Loucy (cell line): ENCODE measurements at regions not wholly inside any gene's neighbourhood (a gene's known extent, or its start where the extent isn't known, plus 50 kb on each side); places are given as distances from the start of the nearest gene placed in this dataset.

ENCODE experiments used
- EZH2phosphoT487 ChIP-seq: fragments of 200-600 bp; IDR thresholded peaks from 2 replicates; pipeline ENCODE4 v1.6.1; 2018; ENCODE audit warnings: antibody characterized with exemption, mild to moderate bottlenecking, moderate library complexity, borderline replicate concordance
- TF ChIP-seq, protein P1 (sequence below): fragments of 200-600 bp; sonication (generic); conservative IDR thresholded peaks from 2 replicates; pipeline ENCODE4 v1.5.1; 2014; ENCODE audit warnings: mild to moderate bottlenecking, antibody characterized with exemption, low read length

DNA sequence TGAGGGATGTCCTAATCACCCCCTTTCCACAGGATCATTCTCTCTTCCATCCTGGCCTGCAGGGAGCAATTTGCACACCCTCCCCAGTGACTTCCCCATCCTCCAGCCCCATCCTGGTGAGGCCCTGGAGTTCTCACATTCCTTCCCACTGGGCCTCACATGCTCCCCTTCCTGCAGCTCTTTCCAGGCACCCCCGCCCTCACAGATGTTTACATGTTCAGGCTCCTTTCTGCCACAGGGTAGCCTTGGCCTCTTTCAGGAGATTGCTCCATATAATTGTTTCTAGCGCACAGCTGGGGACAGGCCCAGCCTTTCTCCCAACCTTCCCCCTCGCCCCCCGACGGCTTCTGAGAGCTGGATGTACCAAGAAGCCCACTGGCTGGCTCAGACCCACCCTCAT lies 288.4 kb upstream of the TRIB2 start:
- TF ChIP-seq, protein P1, sequence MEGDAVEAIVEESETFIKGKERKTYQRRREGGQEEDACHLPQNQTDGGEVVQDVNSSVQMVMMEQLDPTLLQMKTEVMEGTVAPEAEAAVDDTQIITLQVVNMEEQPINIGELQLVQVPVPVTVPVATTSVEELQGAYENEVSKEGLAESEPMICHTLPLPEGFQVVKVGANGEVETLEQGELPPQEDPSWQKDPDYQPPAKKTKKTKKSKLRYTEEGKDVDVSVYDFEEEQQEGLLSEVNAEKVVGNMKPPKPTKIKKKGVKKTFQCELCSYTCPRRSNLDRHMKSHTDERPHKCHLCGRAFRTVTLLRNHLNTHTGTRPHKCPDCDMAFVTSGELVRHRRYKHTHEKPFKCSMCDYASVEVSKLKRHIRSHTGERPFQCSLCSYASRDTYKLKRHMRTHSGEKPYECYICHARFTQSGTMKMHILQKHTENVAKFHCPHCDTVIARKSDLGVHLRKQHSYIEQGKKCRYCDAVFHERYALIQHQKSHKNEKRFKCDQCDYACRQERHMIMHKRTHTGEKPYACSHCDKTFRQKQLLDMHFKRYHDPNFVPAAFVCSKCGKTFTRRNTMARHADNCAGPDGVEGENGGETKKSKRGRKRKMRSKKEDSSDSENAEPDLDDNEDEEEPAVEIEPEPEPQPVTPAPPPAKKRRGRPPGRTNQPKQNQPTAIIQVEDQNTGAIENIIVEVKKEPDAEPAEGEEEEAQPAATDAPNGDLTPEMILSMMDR = no peak
- TF ChIP-seq EZH2phosphoT487 = no peak
